Pancreas (tissue), 10 donors: ENCODE measurements at regions not wholly inside any gene's neighbourhood (a gene's known extent, or its start where the extent isn't known, plus 50 kb on each side); places are given as distances from the start of the nearest gene placed in this dataset.

ENCODE experiments used
- ATAC-seq, 4 donors: fragments of 200-7000 bp; cut with Tn5 transposase; one replicate each; pipeline versions ENCODE4 v1.8.0 to v1.9.1; 2020; ENCODE audit warnings: mild to moderate bottlenecking in 4 of 4, moderate library complexity in 4 of 4
- DNase-seq, 6 donors: peaks; one replicate each; pipeline ENCODE4 v3.0.0-alpha.2; 2020
- FAIRE-seq: peaks from 2 replicates; lab custom pipeline; 2012; peaks lifted over from hg19 to GRCh38; lab: Jason Lieb, UNC
- H3K27ac ChIP-seq, 4 donors: fragments of 200-600 bp; sonication (generic); 1 replicate in 3 of 4; 2 replicates in 1 of 4; pipeline versions ENCODE4 v1.5.0 to v1.8.0; 2020
- H3K27me3 ChIP-seq, 4 donors: fragments of 200-600 bp; one replicate each; pipeline ENCODE4 v1.8.0; 2021
- H3K36me3 ChIP-seq, 3 donors: fragments of 200-600 bp; sonication (generic) in 1 of 3; one replicate each; pipeline versions ENCODE4 v1.5.0 to v1.8.0; 2020 to 2021
- H3K4me1 ChIP-seq, 3 donors: fragments of 200-600 bp; one replicate each; pipeline ENCODE4 v1.8.0; 2021
- H3K4me3 ChIP-seq, 4 donors: fragments of 200-600 bp; sonication (generic) in 2 of 4; one replicate each; pipeline versions ENCODE4 v1.5.0 to v1.8.0; 2020 to 2021
- H3K9me3 ChIP-seq, 4 donors: fragments of 200-600 bp; one replicate each; pipeline ENCODE4 v1.8.0; 2021
- CTCF ChIP-seq, 4 donors: fragments of 200-600 bp; sonication (generic) in 3 of 4; IDR thresholded peaks; one replicate each; pipeline versions ENCODE4 v1.5.0 to v1.8.0; 2021; ENCODE audit warnings: antibody characterized with exemption in 4 of 4
- WGBS, 2 donors: extraction: QIAGEN DNeasy Blood & Tissue Kit; methylation state at CpG; one replicate each; pipeline ENCODE4 v1.1.7; 2013; 5-methylcytosine and 5-hydroxymethylcytosine counted together
- intact Hi-C, 3 donors: fragments of 100-400 bp; cut with DNase I; formaldehyde crosslinking; loops; one replicate each; pipeline versions ENCODE4 v1.11.1 to v1.14.2; 2022
- donor health status: healthy with polysubstance abuse.
- donor health status: DM: no; HTN: no; CAD: no; lungs with moderate emphysema.
- donor health status: DM: no; HTN: no; CAD: no.
- donor health status: control.
- donor health status: control.
- donor health status: Bipolar disorder and iron deficiency.
- donor health status: DM: yes; HTN: yes; CAD: no.
- donor health status: DM: no; HTN: no; CAD: no.
- donor health status: DM: no; HTN: no; CAD: no.
- donor health status: DM: yes; HTN: yes; CAD: no.

DNA sequence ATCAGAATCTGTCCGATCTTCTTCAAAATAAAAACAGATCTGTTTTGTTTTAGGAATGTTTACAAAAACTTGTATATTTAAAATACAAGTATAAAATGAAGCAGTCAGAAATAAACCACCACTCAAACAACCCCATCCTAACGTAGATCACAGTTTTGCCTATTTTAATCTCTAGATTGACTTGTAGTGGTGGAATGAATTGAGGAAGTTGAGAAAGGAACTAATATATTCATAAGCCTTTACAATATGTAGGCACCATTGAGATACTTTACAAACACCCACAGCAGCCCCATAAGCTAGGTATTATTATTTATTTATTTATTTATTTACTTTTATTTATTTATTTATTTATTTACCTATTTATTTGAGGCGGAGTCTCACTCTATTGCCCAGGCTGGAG lies 52.3 kb upstream of the KLF3 start:
- intact Hi-C loops: no loop called here
- no peak overlapping the region for H3K4me3 ChIP-seq

GRCh38 chr4:38612646-38613414 lies 51.2 kb upstream of the KLF3 start:
- Histone ChIP-seq H3K27me3 (no peaks in the 10 kb centered on the region), H3K9me3 (no peaks in the 10 kb centered on the region), H3K4me3 (no peak overlapping the region), H3K27ac (no peak overlapping the region), H3K4me1 (peaks cover 0 to 9% (median 0%) of the 10 kb centered on the region in 3 donors), H3K36me3 (no peaks in the 10 kb centered on the region)
- no peak for TF ChIP-seq CTCF (IDR thresholded peaks at IDR 0.05)
- no peak for DNase-seq
- peak in 2 of 4 donors; percentile 24 to 46 for ATAC-seq
- 71 to 74% methylated on average over 6 of the region's 6 CpGs for WGBS, 2 donors
- intact Hi-C loops: no loop called here
- FAIRE-seq: peak; percentile 60

More for the DNA sequence above, 52.3 kb upstream of the KLF3 start:
- 50 to 57% methylated on average over 3 of the region's 3 CpGs for WGBS, 2 donors
- DNase-seq (no peak), FAIRE-seq (peak; percentile 23), ATAC-seq (peak in 1 of 4 donors; percentile 17)
- TF ChIP-seq CTCF (IDR thresholded peaks at IDR 0.05): no peak
- no peaks in the 10 kb centered on the region for H3K27me3 ChIP-seq
- H3K36me3 ChIP-seq: no peaks in the 10 kb centered on the region
- no peaks in the 10 kb centered on the region for H3K9me3 ChIP-seq
- H3K4me1 ChIP-seq: peaks cover 0 to 9% (median 0%) of the 10 kb centered on the region in 3 donors
- peak overlapping the region in 2 of 4 donors; percentile 20 to 67 for H3K27ac ChIP-seq
